Ishikawa (cell line): ENCODE measurements at regions not wholly inside any gene's neighbourhood (a gene's known extent, or its start where the extent isn't known, plus 50 kb on each side); places are given as distances from the start of the nearest gene placed in this dataset.

Experiments
- CEBPB ChIP-seq: IDR thresholded peaks from 2 replicates; pipeline ENCODE4 v1.6.1; 2012
- CREB1 ChIP-seq: IDR thresholded peaks from 2 replicates; pipeline ENCODE4 v1.6.1; 2012; ENCODE audit warnings: low read depth
- EGR1 ChIP-seq: IDR thresholded peaks from 2 replicates; pipeline ENCODE4 v1.6.1; 2012
- EP300 ChIP-seq: IDR thresholded peaks from 2 replicates; pipeline ENCODE4 v1.6.1; 2012; ENCODE audit warnings: borderline replicate concordance
- FOXM1 ChIP-seq: IDR thresholded peaks from 2 replicates; pipeline ENCODE4 v1.6.1; 2012; ENCODE audit warnings: low read depth, borderline replicate concordance
- MAX ChIP-seq: IDR thresholded peaks from 2 replicates; pipeline ENCODE4 v1.6.1; 2012
- NFIC ChIP-seq: IDR thresholded peaks from 2 replicates; pipeline ENCODE4 v1.6.1; 2012
- RAD21 ChIP-seq: IDR thresholded peaks from 2 replicates; pipeline ENCODE4 v1.6.1; 2012; ENCODE audit warnings: low read depth
- REST ChIP-seq: IDR thresholded peaks from 2 replicates; pipeline ENCODE4 v1.6.1; 2012; ENCODE audit warnings: low read depth, mild to moderate bottlenecking
- TAF1 ChIP-seq: IDR thresholded peaks from 2 replicates; pipeline ENCODE4 v1.6.1; 2012; ENCODE audit warnings: low read depth, mild to moderate bottlenecking
- TCF12 ChIP-seq: IDR thresholded peaks from 2 replicates; pipeline ENCODE4 v1.6.1; 2012; ENCODE audit warnings: low read depth
- TEAD4 ChIP-seq: IDR thresholded peaks from 2 replicates; pipeline ENCODE4 v1.6.1; 2012
- USF1 ChIP-seq: IDR thresholded peaks from 2 replicates; pipeline ENCODE4 v1.6.1; 2012
- YY1 ChIP-seq: IDR thresholded peaks from 2 replicates; pipeline ENCODE4 v1.6.1; 2012; ENCODE audit warnings: low read depth
- ZBTB7A ChIP-seq: IDR thresholded peaks from 2 replicates; pipeline ENCODE4 v1.6.1; 2012; ENCODE audit warnings: low read depth

GRCh38 chr9:87212605-87213021 lies 265.3 kb upstream of the GAS1 start:
- TF ChIP-seq TAF1 (no peak), CEBPB (no peak), EP300 (no peak), ZBTB7A (no peak), USF1 (no peak), TEAD4 (no peak), MAX (no peak), YY1 (no peak), FOXM1 (no peak)

GRCh38 chr9:87213948-87214347 lies 266.6 kb upstream of the GAS1 start:
- no peak for TF ChIP-seq ZBTB7A
- TF ChIP-seq TAF1 = no peak
- no peak for TF ChIP-seq TEAD4
- no peak for TF ChIP-seq TCF12
- no peak for TF ChIP-seq EP300
- TF ChIP-seq RAD21 = no peak
- no peak for TF ChIP-seq REST
- no peak for TF ChIP-seq CREB1
- TF ChIP-seq MAX = no peak
- TF ChIP-seq NFIC = no peak
- no peak for TF ChIP-seq FOXM1
- TF ChIP-seq YY1 = no peak
- TF ChIP-seq USF1 = no peak
- no peak for TF ChIP-seq CEBPB

- TF ChIP-seq EGR1 (no peak), ZBTB7A (no peak), TAF1 (no peak)
These were observed 267.7 kb upstream of the GAS1 start for GRCh38 chr9:87214991-87215390.

GRCh38 chr9:87216036-87216435 lies 268.7 kb upstream of the GAS1 start:
- TF ChIP-seq USF1 (no peak), NFIC (no peak), REST (no peak), RAD21 (no peak)

GRCh38 chr9:87216897-87217455 lies 269.7 kb upstream of the GAS1 start:
- TF ChIP-seq TCF12 (no peak), USF1 (no peak), YY1 (no peak)

- TF ChIP-seq FOXM1 (no peak), USF1 (no peak), NFIC (no peak), CREB1 (no peak), TAF1 (no peak), ZBTB7A (no peak), TEAD4 (no peak), EGR1 (no peak), MAX (no peak)
These were observed 274.0 kb upstream of the DAPK1 start for GRCh38 chr9:87223392-87224246.
